ENCODE measurements at regions not wholly inside any gene's neighbourhood (a gene's known extent, or its start where the extent isn't known, plus 50 kb on each side); places are given as distances from the start of the nearest gene placed in this dataset.

GRCh38 chr9:16103620-16104397 lies 551.0 kb downstream of the CCDC171 start:
- TF ChIP-seq CTCF (IDR thresholded peaks at IDR 0.05; ENCODE audit: low read depth, low read length, missing control alignments): no peak
- no peak for DNase-seq (ENCODE audit: extremely low read depth, low read depth)

GRCh38 chr9:16105168-16106020 lies 552.6 kb downstream of the CCDC171 start:
- TF ChIP-seq CTCF (IDR thresholded peaks at IDR 0.05; ENCODE audit: low read depth, low read length, missing control alignments): no peak
- DNase-seq (ENCODE audit: extremely low read depth, low read depth): no peak
- no peak overlapping the region for H3K4me3 ChIP-seq (replicated peaks; ENCODE audit: low read depth, low read length)

More at GRCh38 chr9:16103620-16104397, 551.0 kb downstream of the CCDC171 start:
- no peak overlapping the region for H3K4me3 ChIP-seq (replicated peaks; ENCODE audit: low read depth, low read length)

GRCh38 chr9:16106021-16106571 lies 553.3 kb downstream of the CCDC171 start:
- TF ChIP-seq CTCF (IDR thresholded peaks at IDR 0.05; ENCODE audit: low read depth, low read length, missing control alignments): no peak
- DNase-seq (ENCODE audit: extremely low read depth, low read depth): no peak

GRCh38 chr9:16112116-16112515 lies 559.3 kb downstream of the CCDC171 start:
- no peak overlapping the region for H3K4me3 ChIP-seq (replicated peaks; ENCODE audit: low read depth, low read length)
- TF ChIP-seq CTCF (IDR thresholded peaks at IDR 0.05; ENCODE audit: low read depth, low read length, missing control alignments): no peak
- no peak for DNase-seq (ENCODE audit: extremely low read depth, low read depth)

More at GRCh38 chr9:16106021-16106571, 553.3 kb downstream of the CCDC171 start:
- H3K4me3 ChIP-seq (replicated peaks; ENCODE audit: low read depth, low read length): no peak overlapping the region

- H3K4me3 ChIP-seq (replicated peaks; ENCODE audit: low read depth, low read length): no peak overlapping the region
- no peak for DNase-seq (ENCODE audit: extremely low read depth, low read depth)
- TF ChIP-seq CTCF (IDR thresholded peaks at IDR 0.05; ENCODE audit: low read depth, low read length, missing control alignments): no peak
Observed at GRCh38 chr9:16115994-16116393, 563.2 kb downstream of the CCDC171 start.

- DNase-seq (ENCODE audit: extremely low read depth, low read depth): no peak
- no peak for TF ChIP-seq CTCF (IDR thresholded peaks at IDR 0.05; ENCODE audit: low read depth, low read length, missing control alignments)
- H3K4me3 ChIP-seq (replicated peaks; ENCODE audit: low read depth, low read length): no peak overlapping the region
Observed at GRCh38 chr9:16118043-16118442, 565.2 kb downstream of the CCDC171 start.
